ENCODE measurements at regions not wholly inside any gene's neighbourhood (a gene's known extent, or its start where the extent isn't known, plus 50 kb on each side); places are given as distances from the start of the nearest gene placed in this dataset.

DNA sequence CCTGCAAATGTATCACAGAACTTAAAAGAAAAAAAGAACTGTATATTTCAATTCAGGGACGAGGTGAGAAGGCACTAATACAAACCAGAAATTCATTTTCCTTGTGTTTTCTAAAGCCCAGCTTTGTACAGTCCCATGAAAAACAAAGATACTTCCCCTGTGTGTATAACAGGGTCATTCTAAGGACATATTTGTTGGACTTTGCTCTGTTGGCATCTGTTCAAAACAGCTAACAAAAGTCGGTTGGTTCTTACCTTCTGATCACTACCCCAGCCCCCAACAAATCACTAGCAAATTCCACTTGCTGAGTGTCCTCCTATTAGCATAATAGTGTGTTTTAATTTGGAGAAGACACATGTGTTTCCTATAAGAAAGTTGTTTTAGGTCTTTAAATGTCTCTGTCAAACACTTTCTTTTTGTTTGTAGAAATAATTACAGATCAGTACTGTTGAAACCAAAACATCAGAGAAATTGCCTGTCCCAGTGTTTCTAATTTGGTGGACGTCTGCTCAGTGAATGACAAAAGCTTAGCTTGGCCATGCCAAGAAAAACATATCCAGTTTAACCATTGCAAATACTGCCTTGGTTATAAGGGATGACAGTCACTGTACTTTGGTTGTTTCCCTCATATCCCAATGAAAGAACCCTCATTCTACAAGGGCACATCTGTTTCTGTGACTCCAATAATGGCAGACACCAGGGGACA lies 480.5 kb downstream of the EBF1 start:
- H3K4me3 ChIP-seq (ENCODE audit: low read depth, low read length): no peak overlapping the region
- no peak for DNase-seq (ENCODE audit: low read depth)
- TF ChIP-seq, protein P1, sequence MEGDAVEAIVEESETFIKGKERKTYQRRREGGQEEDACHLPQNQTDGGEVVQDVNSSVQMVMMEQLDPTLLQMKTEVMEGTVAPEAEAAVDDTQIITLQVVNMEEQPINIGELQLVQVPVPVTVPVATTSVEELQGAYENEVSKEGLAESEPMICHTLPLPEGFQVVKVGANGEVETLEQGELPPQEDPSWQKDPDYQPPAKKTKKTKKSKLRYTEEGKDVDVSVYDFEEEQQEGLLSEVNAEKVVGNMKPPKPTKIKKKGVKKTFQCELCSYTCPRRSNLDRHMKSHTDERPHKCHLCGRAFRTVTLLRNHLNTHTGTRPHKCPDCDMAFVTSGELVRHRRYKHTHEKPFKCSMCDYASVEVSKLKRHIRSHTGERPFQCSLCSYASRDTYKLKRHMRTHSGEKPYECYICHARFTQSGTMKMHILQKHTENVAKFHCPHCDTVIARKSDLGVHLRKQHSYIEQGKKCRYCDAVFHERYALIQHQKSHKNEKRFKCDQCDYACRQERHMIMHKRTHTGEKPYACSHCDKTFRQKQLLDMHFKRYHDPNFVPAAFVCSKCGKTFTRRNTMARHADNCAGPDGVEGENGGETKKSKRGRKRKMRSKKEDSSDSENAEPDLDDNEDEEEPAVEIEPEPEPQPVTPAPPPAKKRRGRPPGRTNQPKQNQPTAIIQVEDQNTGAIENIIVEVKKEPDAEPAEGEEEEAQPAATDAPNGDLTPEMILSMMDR (conservative IDR thresholded peaks at IDR 0.05; ENCODE audit: low read depth, low read length): no peak

DNA sequence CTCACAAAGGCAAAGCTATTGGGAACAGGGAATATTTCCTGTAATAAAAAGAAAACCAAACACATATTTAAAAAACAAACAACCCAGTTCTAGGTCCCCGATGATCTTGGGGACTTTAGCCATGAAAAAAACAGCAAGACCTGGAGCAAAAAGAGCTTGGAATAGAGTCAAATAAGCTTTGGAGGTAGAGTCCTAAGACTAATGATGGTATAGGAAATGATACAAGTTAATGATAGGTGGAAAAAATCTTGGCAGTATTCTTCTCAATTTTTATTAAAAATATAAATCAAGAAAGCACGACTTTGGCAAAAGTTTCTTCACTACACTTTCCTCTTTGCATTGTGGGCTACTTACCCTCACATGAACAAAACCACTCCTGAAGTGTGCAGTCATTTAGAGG lies 481.5 kb downstream of the EBF1 start:
- DNase-seq (ENCODE audit: low read depth): no peak
- TF ChIP-seq, protein P1 (conservative IDR thresholded peaks at IDR 0.05; ENCODE audit: low read depth, low read length): no peak
- H3K4me3 ChIP-seq (ENCODE audit: low read depth, low read length): no peak overlapping the region

DNA sequence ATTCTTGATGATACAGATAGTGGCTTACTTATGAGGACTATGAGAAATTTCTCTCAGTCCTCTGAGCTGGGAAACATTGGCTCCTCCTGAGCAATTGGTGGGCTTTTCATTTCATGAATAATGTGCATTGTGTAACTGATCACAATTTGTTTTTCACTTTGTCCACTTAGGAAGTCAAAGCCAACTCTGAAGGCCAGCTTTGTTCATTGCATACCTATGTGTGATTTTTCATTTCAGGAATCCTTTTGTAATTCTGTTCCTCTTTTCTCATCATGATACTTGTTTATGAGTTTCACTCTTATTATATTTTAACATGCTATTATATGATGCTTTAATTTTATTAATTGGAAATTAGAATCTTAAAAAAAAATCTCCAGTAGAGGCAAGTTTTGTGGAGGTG lies 483.0 kb downstream of the EBF1 start:
- TF ChIP-seq, protein P1 (conservative IDR thresholded peaks at IDR 0.05; ENCODE audit: low read depth, low read length): no peak
- no peak overlapping the region for H3K4me3 ChIP-seq (ENCODE audit: low read depth, low read length)
- no peak for DNase-seq (ENCODE audit: low read depth)

DNA sequence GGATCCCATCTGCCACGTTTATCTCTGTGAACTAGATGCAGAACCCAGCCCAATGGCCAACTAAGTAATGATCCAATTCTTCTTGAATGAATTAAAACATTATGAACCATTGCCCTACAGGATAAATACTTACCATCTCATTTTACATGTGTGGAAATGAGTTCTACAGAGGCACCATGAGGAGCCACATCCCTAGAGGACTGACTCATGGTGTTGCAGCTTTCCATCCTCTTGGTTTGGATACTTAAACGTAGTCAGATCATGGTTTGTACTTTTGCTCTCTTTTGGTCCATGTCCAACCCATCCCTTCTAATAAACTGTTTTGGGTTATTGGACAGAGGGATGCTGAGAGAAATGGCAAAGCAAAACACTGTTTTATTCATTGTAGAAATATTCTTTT lies 484.8 kb downstream of the EBF1 start:
- TF ChIP-seq, protein P1 (conservative IDR thresholded peaks at IDR 0.05; ENCODE audit: low read depth, low read length): no peak
- DNase-seq (ENCODE audit: low read depth): no peak
- no peak overlapping the region for H3K4me3 ChIP-seq (ENCODE audit: low read depth, low read length)

DNA sequence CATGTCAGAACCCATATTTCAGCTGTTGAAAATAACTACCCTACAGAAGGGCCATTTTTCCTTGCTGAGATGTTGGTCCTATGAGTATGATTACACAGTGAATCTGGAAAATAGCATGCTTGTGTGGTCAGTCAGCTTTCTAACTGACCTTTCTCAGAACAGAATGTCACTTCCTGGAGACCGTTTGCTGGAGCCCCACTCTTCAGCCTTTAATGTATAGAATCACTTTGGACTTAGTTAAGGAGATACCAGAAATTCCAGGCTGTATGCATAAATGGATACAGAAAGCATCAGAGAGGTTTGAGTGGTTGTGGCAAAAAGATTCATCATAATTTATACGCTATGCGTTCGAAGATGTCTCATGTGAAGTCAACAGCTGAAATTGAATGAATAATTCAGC lies 488.1 kb downstream of the EBF1 start:
- TF ChIP-seq, protein P1 (conservative IDR thresholded peaks at IDR 0.05; ENCODE audit: low read depth, low read length): no peak
- DNase-seq (ENCODE audit: low read depth): no peak
- H3K4me3 ChIP-seq (ENCODE audit: low read depth, low read length): no peak overlapping the region

DNA sequence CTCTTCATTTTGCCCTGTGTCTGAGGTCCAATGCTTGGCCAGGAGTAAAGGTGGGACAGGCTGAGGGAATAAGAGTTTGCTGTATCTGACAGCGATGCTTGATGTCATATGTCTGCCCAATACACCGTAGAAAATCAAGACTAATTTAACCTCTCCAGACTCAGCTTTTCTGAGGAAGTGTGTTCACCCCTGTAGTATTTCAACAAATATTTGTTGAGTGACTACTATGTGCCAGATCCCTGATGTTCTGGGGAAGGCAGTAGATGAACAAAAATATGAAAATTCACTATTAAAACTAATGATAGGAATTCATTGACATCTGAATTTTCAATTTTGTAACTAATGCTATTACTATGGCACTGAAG lies 489.7 kb downstream of the EBF1 start:
- TF ChIP-seq, protein P1 (conservative IDR thresholded peaks at IDR 0.05; ENCODE audit: low read depth, low read length): no peak
- H3K4me3 ChIP-seq (ENCODE audit: low read depth, low read length): no peak overlapping the region
- no peak for DNase-seq (ENCODE audit: low read depth)

DNA sequence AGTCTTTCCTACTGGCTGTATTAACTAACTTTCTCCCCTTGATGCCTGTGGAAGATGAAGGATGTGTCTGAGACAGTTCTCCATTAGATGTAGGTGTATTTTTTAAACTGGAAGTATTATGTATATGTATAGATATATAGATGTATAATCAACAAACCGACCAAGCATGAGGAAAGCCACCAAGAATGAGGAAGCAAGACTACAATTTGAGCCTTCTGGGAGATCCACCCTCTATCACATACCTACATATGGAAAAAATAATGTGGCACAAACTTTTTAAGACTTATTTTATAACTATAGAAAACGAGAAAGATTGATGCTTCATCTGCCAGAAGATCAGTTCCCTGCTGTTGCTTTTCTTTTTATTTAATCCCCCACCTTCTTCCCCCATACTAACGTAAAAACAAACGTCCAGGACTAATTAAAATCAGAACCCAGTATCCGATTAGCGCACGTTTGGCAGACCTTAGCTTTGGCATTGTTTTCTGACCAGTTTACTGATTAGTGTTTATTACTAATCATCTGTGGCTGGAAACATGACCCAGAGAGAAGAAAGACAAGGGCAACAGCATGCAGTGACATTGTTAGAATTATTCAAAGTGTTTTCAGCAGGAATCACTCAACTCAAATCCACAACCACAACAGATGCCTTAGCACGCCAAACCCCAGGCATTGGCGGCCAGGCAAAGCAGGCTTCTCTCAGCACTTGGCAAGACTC lies 490.2 kb downstream of the EBF1 start:
- H3K4me3 ChIP-seq (ENCODE audit: low read depth, low read length): no peak overlapping the region
- TF ChIP-seq, protein P1 (conservative IDR thresholded peaks at IDR 0.05; ENCODE audit: low read depth, low read length): no peak
- DNase-seq (ENCODE audit: low read depth): no peak
